IMR-90 (cell line): ENCODE measurements at regions not wholly inside any gene's neighbourhood (a gene's known extent, or its start where the extent isn't known, plus 50 kb on each side); places are given as distances from the start of the nearest gene placed in this dataset.
"Not testable (repeated sequence)": the region's sequence is repeated elsewhere in the genome, so short reads cannot be mapped to it uniquely, and the experiment has no call there.

ENCODE experiments used
- ATAC-seq: fragments of 200-7000 bp; cut with Tn5 transposase; 2 replicates; pipeline ENCODE4 v1.9.1; 2020; ENCODE audit warnings: low read depth, mild to moderate bottlenecking, moderate library complexity
- BruUV-seq: library from RNA; stranded (reverse); fragments of 400-500 nt; replicated peaks from 2 replicates; lab custom pipeline; 2021; lab: Mats Ljungman, UMichigan
- CTCF ChIA-PET: fragments of 300-600 bp; formaldehyde crosslinking; extraction: SDS; loops from one replicate; lab custom pipeline; 2021; ENCODE audit warnings: antibody characterized with exemption; lab: Yijun Ruan, JAX
- POLR2A ChIA-PET: fragments of 300-600 bp; sonication (Branson Sonifier 250); formaldehyde crosslinking; loops from one replicate; lab custom pipeline; 2022; ENCODE audit warnings: antibody characterized with exemption; ENCODE audit not compliant: unreplicated experiment; lab: Charles Lee
- DNase-seq: peaks from one replicate; pipeline ENCODE4 v3.0.0; 2013
- H2AFZ ChIP-seq: replicated peaks from 2 replicates; pipeline ENCODE3; 2013; ENCODE audit warnings: low read length, mild to moderate bottlenecking; ENCODE audit not compliant: poor library complexity
- H2AK5ac ChIP-seq: 2 replicates; pipeline ENCODE4 v1.6.1; 2013; ENCODE audit warnings: low read depth, low read length, inconsistent platforms
- H2AK9ac ChIP-seq: replicated peaks from 2 replicates; pipeline ENCODE3; 2013; ENCODE audit warnings: mild to moderate bottlenecking, low read depth, low read length, moderate library complexity; ENCODE audit not compliant: poor library complexity
- H2BK120ac ChIP-seq: 2 replicates; pipeline ENCODE4 v1.6.1; 2013; ENCODE audit warnings: low read depth, low read length, inconsistent platforms
- H2BK15ac ChIP-seq: 3 replicates; pipeline ENCODE4 v1.6.1; 2013; ENCODE audit warnings: low read depth, low read length, inconsistent platforms
- H2BK20ac ChIP-seq: 2 replicates; pipeline ENCODE4 v1.6.1; 2013; ENCODE audit warnings: low read depth, mild to moderate bottlenecking, inconsistent platforms, low read length, moderate library complexity
- H2BK5ac ChIP-seq: 2 replicates; pipeline ENCODE4 v1.6.1; 2013; ENCODE audit warnings: mild to moderate bottlenecking, low read depth, low read length, inconsistent platforms; ENCODE audit not compliant: poor library complexity, severe bottlenecking
- H3K14ac ChIP-seq: replicated peaks from 2 replicates; pipeline ENCODE4 v1.6.1; 2013; ENCODE audit warnings: low read depth, low read length, inconsistent platforms
- H3K18ac ChIP-seq: 2 replicates; pipeline ENCODE4 v1.6.1; 2013; ENCODE audit warnings: low read depth, low read length, control low read depth
- H3K23ac ChIP-seq: 2 replicates; pipeline ENCODE4 v1.6.1; 2013; ENCODE audit warnings: low read depth, low read length, inconsistent platforms
- H3K27ac ChIP-seq: 2 replicates; pipeline ENCODE4 v1.5.1; 2013; ENCODE audit warnings: mild to moderate bottlenecking, control low read depth, low read length; ENCODE audit not compliant: insufficient read depth
- H3K27me3 ChIP-seq: 2 replicates; pipeline ENCODE4 v1.6.1; 2013; ENCODE audit warnings: low read length; ENCODE audit not compliant: control insufficient read depth, insufficient read depth
- H3K36me3 ChIP-seq: 2 replicates; pipeline ENCODE4 v1.6.1; 2013; ENCODE audit warnings: low read length, mixed read lengths; ENCODE audit not compliant: control insufficient read depth, insufficient read depth
- H3K4ac ChIP-seq: 2 replicates; pipeline ENCODE4 v1.6.1; 2013; ENCODE audit warnings: low read depth, low read length, inconsistent platforms
- H3K4me1 ChIP-seq: 2 replicates; pipeline ENCODE4 v1.6.1; 2013; ENCODE audit warnings: low read length, mixed read lengths; ENCODE audit not compliant: control insufficient read depth, insufficient read depth
- H3K4me2 ChIP-seq: 2 replicates; pipeline ENCODE4 v1.6.1; 2013; ENCODE audit warnings: low read depth, mild to moderate bottlenecking, control low read depth, low read length, moderate library complexity
- H3K4me3 ChIP-seq: 2 replicates; pipeline ENCODE4 v1.5.1; 2013; ENCODE audit warnings: low read depth, mild to moderate bottlenecking, control low read depth, low read length, moderate library complexity; ENCODE audit not compliant: insufficient read depth
- H3K56ac ChIP-seq: 2 replicates; pipeline ENCODE4 v1.6.1; 2013; ENCODE audit warnings: low read length, inconsistent platforms; ENCODE audit not compliant: insufficient read depth; ENCODE audit errors: extremely low read depth
- H3K79me1 ChIP-seq, 2 experiments: 2 replicates each; pipeline ENCODE4 v1.6.1; 2013; ENCODE audit warnings: low read length in 2 of 2, inconsistent platforms in 1 of 2, low read depth in 1 of 2
- H3K9ac ChIP-seq: 2 replicates; pipeline ENCODE4 v1.6.1; 2013; ENCODE audit warnings: low read depth, low read length, control low read depth
- H3K9me1 ChIP-seq: 2 replicates; pipeline ENCODE4 v1.6.1; 2013; ENCODE audit warnings: low read length, inconsistent platforms; ENCODE audit not compliant: insufficient read depth
- H3K9me3 ChIP-seq: 2 replicates; pipeline ENCODE4 v1.6.1; 2013; ENCODE audit warnings: low read length; ENCODE audit not compliant: control insufficient read depth, insufficient read depth
- H4K20me1 ChIP-seq: 2 replicates; pipeline ENCODE4 v1.6.1; 2013; ENCODE audit warnings: low read length, inconsistent platforms; ENCODE audit not compliant: insufficient read depth
- H4K5ac ChIP-seq: 2 replicates; pipeline ENCODE4 v1.6.1; 2013; ENCODE audit warnings: mild to moderate bottlenecking, low read depth, low read length, control low read depth
- H4K8ac ChIP-seq, 2 experiments: 2 replicates each; pipeline ENCODE4 v1.6.1; 2013; ENCODE audit warnings: low read depth in 2 of 2, low read length in 2 of 2, control low read depth in 1 of 2, inconsistent platforms in 1 of 2
- H4K91ac ChIP-seq: 2 replicates; pipeline ENCODE4 v1.6.1; 2013; ENCODE audit warnings: low read depth, low read length, inconsistent platforms; ENCODE audit not compliant: insufficient read depth
- WGBS, 2 experiments: methylation state at CpG; one replicate each; pipeline versions ENCODE4 v1.1.5 to v1.1.7; 2013; ENCODE audit warnings: missing lambda C conversion rate in 2 of 2; ENCODE audit not compliant: insufficient read length in 1 of 2; ENCODE audit errors: extremely low coverage in 2 of 2; 5-methylcytosine and 5-hydroxymethylcytosine counted together
- dilution Hi-C: fragments of 300-500 bp; cut with HindIII; formaldehyde crosslinking; loops from one replicate; pipeline ENCODE4 v1.14.3; 2018; ENCODE audit warnings: low sequenced_read_pairs; ENCODE audit not compliant: unreplicated experiment
- in situ Hi-C: fragments of 300-500 bp; cut with MboI; formaldehyde crosslinking; loops from 3 replicates; pipeline ENCODE4 v1.14.3; 2019; ENCODE audit warnings: low sequenced_read_pairs, inconsistent platforms, mixed read lengths
- intact Hi-C: fragments of 100-400 bp; cut with micrococcal nuclease; formaldehyde crosslinking; loops from 2 replicates; pipeline ENCODE4 v1.10.0; 2022

GRCh38 chr17:27090450-27091042 lies 203.4 kb upstream of the WSB1 start:
- H3K18ac ChIP-seq, DNase-seq, H3K36me3 ChIP-seq, H3K14ac ChIP-seq, H2BK20ac ChIP-seq, H3K4ac ChIP-seq, H3K4me3 ChIP-seq, H2BK5ac ChIP-seq, H2BK120ac ChIP-seq, H3K9me3 ChIP-seq, H2AFZ ChIP-seq, H3K27me3 ChIP-seq, H3K27ac ChIP-seq, dilution Hi-C loops, in situ Hi-C loops, H3K9me1 ChIP-seq, H3K79me1 ChIP-seq, CTCF ChIA-PET, H2AK9ac ChIP-seq, H2AK5ac ChIP-seq, H4K5ac ChIP-seq, intact Hi-C loops, H4K8ac ChIP-seq, H3K4me1 ChIP-seq, H3K23ac ChIP-seq, H4K20me1 ChIP-seq, H3K56ac ChIP-seq, POLR2A ChIA-PET, H3K9ac ChIP-seq, BruUV-seq, H3K4me2 ChIP-seq, H4K91ac ChIP-seq, ATAC-seq, H2BK15ac ChIP-seq: not testable (repeated sequence)
- WGBS, 2 experiments = 60% methylated on average over 3 of the region's 10 CpGs; no CpG with 5 or more reads in 1 of the 2 experiments
